Tibial nerve (tissue), 3 donors: ENCODE measurements at regions not wholly inside any gene's neighbourhood (a gene's known extent, or its start where the extent isn't known, plus 50 kb on each side); places are given as distances from the start of the nearest gene placed in this dataset.

Experiments
- POLR2A ChIP-seq, 2 donors: fragments of 450-650 bp; IDR thresholded peaks; one replicate each; pipeline ENCODE4 v1.6.1; 2017; ENCODE audit warnings: antibody characterized with exemption in 2 of 2, mild to moderate bottlenecking in 2 of 2, moderate library complexity in 2 of 2
- TF ChIP-seq, protein P1 (sequence below), 5 experiments: fragments of 200-600 bp in 3 of 5; fragments of 450-650 bp in 2 of 5; sonication (generic) in 3 of 5; IDR thresholded peaks; one replicate each; pipeline ENCODE4 v1.5.1; 2016 to 2019; ENCODE audit warnings: antibody characterized with exemption in 5 of 5, mild to moderate bottlenecking in 3 of 5, moderate library complexity in 2 of 5

DNA sequence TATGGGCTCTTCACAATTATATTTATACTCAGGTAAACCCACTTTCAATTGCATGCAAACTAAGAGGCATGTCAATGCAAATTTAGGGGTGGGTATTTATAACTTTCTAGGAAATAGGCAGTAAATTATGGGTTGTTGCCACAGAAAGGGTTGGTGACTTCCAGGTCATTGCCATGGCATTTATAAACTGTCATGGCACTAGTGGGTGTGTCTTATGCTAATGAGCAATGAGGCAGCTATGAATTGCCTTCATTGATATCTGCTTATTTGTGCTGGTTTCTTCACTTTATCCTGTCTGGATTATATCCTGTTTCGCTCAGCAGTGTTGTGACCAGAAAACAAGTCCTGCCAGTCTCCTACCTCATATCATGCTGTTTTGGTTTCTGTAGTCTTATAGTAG is 597.3 kb upstream of the DAB2 start:
- TF ChIP-seq, protein P1, sequence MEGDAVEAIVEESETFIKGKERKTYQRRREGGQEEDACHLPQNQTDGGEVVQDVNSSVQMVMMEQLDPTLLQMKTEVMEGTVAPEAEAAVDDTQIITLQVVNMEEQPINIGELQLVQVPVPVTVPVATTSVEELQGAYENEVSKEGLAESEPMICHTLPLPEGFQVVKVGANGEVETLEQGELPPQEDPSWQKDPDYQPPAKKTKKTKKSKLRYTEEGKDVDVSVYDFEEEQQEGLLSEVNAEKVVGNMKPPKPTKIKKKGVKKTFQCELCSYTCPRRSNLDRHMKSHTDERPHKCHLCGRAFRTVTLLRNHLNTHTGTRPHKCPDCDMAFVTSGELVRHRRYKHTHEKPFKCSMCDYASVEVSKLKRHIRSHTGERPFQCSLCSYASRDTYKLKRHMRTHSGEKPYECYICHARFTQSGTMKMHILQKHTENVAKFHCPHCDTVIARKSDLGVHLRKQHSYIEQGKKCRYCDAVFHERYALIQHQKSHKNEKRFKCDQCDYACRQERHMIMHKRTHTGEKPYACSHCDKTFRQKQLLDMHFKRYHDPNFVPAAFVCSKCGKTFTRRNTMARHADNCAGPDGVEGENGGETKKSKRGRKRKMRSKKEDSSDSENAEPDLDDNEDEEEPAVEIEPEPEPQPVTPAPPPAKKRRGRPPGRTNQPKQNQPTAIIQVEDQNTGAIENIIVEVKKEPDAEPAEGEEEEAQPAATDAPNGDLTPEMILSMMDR (IDR thresholded peaks at IDR 0.05), result no peak
- no peak for TF ChIP-seq POLR2A (IDR thresholded peaks at IDR 0.05)
